H9 (cell line): ENCODE measurements at regions not wholly inside any gene's neighbourhood (a gene's known extent, or its start where the extent isn't known, plus 50 kb on each side); places are given as distances from the start of the nearest gene placed in this dataset.

Experiments
- DNase-seq: peaks from one replicate; pipeline ENCODE4 v3.0.0-alpha.2; 2017
- H2AFZ ChIP-seq: one replicate; pipeline ENCODE4 v1.6.1; 2013; ENCODE audit warnings: mild to moderate bottlenecking, low read length, control low read depth, moderate library complexity
- H2AK5ac ChIP-seq: 2 replicates; pipeline ENCODE4 v1.6.1; 2013; ENCODE audit warnings: low read length, control low read depth, mixed read lengths; ENCODE audit not compliant: insufficient read length
- H2BK120ac ChIP-seq: one replicate; pipeline ENCODE4 v1.6.1; 2013; ENCODE audit warnings: low read depth, mild to moderate bottlenecking, low read length, control low read depth, inconsistent platforms; ENCODE audit not compliant: poor library complexity, severe bottlenecking
- H2BK12ac ChIP-seq: 2 replicates; pipeline ENCODE4 v1.6.1; 2013; ENCODE audit warnings: low read length, control low read depth, mixed read lengths, low read depth; ENCODE audit not compliant: insufficient read length
- H2BK15ac ChIP-seq: 2 replicates; pipeline ENCODE4 v1.6.1; 2013; ENCODE audit warnings: low read depth, low read length, control low read depth
- H2BK20ac ChIP-seq: one replicate; pipeline ENCODE4 v1.6.1; 2013; ENCODE audit warnings: low read depth, mild to moderate bottlenecking, low read length, control low read depth, inconsistent platforms; ENCODE audit not compliant: poor library complexity, severe bottlenecking
- H2BK5ac ChIP-seq: 2 replicates; pipeline ENCODE4 v1.6.1; 2013; ENCODE audit warnings: low read length, control low read depth, mixed read lengths; ENCODE audit not compliant: insufficient read length
- H3K14ac ChIP-seq: 2 replicates; pipeline ENCODE4 v1.6.1; 2013; ENCODE audit warnings: low read length, control low read depth; ENCODE audit not compliant: insufficient read depth
- H3K18ac ChIP-seq: 2 replicates; pipeline ENCODE4 v1.6.1; 2013; ENCODE audit warnings: low read depth, mild to moderate bottlenecking, mixed read lengths, low read length, control low read depth; ENCODE audit not compliant: insufficient read length
- H3K23ac ChIP-seq: 2 replicates; pipeline ENCODE4 v1.6.1; 2013; ENCODE audit warnings: low read length, control low read depth, mixed read lengths, low read depth; ENCODE audit not compliant: insufficient read length
- H3K23me2 ChIP-seq: 2 replicates; pipeline ENCODE4 v1.6.1; 2013; ENCODE audit warnings: low read depth, mild to moderate bottlenecking, mixed read lengths, low read length, control low read depth; ENCODE audit not compliant: insufficient read length, poor library complexity, severe bottlenecking
- H3K27ac ChIP-seq: 2 replicates; pipeline ENCODE4 v1.5.1; 2013; ENCODE audit warnings: low read length, control low read depth, mixed read lengths, low read depth; ENCODE audit not compliant: insufficient read length
- H3K27me3 ChIP-seq: 2 replicates; pipeline ENCODE4 v1.6.1; 2013; ENCODE audit warnings: low read length, control low read depth, inconsistent platforms; ENCODE audit not compliant: insufficient read depth
- H3K4ac ChIP-seq: 2 replicates; pipeline ENCODE4 v1.6.1; 2013; ENCODE audit warnings: low read depth, mild to moderate bottlenecking, control low read depth, inconsistent platforms, low read length, moderate library complexity
- H3K4me1 ChIP-seq: 2 replicates; pipeline ENCODE4 v1.6.1; 2013; ENCODE audit warnings: low read length, control low read depth, inconsistent platforms; ENCODE audit not compliant: insufficient read depth
- H3K4me2 ChIP-seq: 2 replicates; pipeline ENCODE4 v1.6.1; 2013; ENCODE audit warnings: low read length, control low read depth, mixed read lengths; ENCODE audit not compliant: insufficient read length, insufficient read depth
- H3K56ac ChIP-seq: 2 replicates; pipeline ENCODE4 v1.6.1; 2013; ENCODE audit warnings: low read depth, mild to moderate bottlenecking, mixed read lengths, low read length, control low read depth; ENCODE audit not compliant: insufficient read length
- H3K79me1 ChIP-seq: 2 replicates; pipeline ENCODE4 v1.6.1; 2013; ENCODE audit warnings: low read depth, mild to moderate bottlenecking, moderate library complexity, low read length, control low read depth, inconsistent platforms; ENCODE audit not compliant: insufficient read depth, poor library complexity, severe bottlenecking
- H3K79me2 ChIP-seq: 2 replicates; pipeline ENCODE4 v1.6.1; 2013; ENCODE audit warnings: low read length, control low read depth, inconsistent platforms; ENCODE audit not compliant: insufficient read depth
- H3K9ac ChIP-seq: 2 replicates; pipeline ENCODE4 v1.6.1; 2013; ENCODE audit warnings: low read length, control low read depth, mixed read lengths; ENCODE audit not compliant: insufficient read length; ENCODE audit errors: extremely low read depth
- H3K9me3 ChIP-seq: one replicate; pipeline ENCODE4 v1.6.1; 2013; ENCODE audit warnings: low read depth, low read length, inconsistent platforms; ENCODE audit not compliant: control insufficient read depth
- H3T11ph ChIP-seq: one replicate; pipeline ENCODE4 v1.6.1; 2013; ENCODE audit warnings: mild to moderate bottlenecking, low read length, control low read depth, inconsistent platforms
- H4K20me1 ChIP-seq: one replicate; pipeline ENCODE4 v1.6.1; 2013; ENCODE audit not compliant: control insufficient read depth, insufficient read length, insufficient read depth
- H4K5ac ChIP-seq: 2 replicates; pipeline ENCODE4 v1.6.1; 2013; ENCODE audit warnings: low read depth, mild to moderate bottlenecking, mixed read lengths, low read length, control low read depth; ENCODE audit not compliant: insufficient read length
- H4K8ac ChIP-seq: replicated peaks from 2 replicates; pipeline ENCODE4 v1.6.1; 2013; ENCODE audit warnings: low read length, control low read depth, mixed read lengths, low read depth; ENCODE audit not compliant: insufficient read length
- H4K91ac ChIP-seq: 2 replicates; pipeline ENCODE4 v1.6.1; 2013; ENCODE audit warnings: low read depth, mild to moderate bottlenecking, moderate library complexity, mixed read lengths, low read length, control low read depth; ENCODE audit not compliant: insufficient read length
- H3K27ac Mint-ChIP-seq, 3 experiments: 2 replicates in 2 of 3; 3 replicates in 1 of 3; pipeline ENCODE4 v1.8.0; 2020 to 2021; ENCODE audit warnings: mixed read lengths in 3 of 3, mild to moderate bottlenecking in 1 of 3, moderate library complexity in 1 of 3
- H3K27me3 Mint-ChIP-seq: 2 replicates; pipeline ENCODE4 v1.8.0; 2021; ENCODE audit warnings: low read depth, mild to moderate bottlenecking, moderate library complexity, mixed read lengths
- H3K36me3 Mint-ChIP-seq, 3 experiments: 2 replicates in 2 of 3; 3 replicates in 1 of 3; pipeline ENCODE4 v1.8.0; 2020 to 2021; ENCODE audit warnings: low read depth in 3 of 3, mixed read lengths in 3 of 3; ENCODE audit not compliant: insufficient read depth in 1 of 3
- H3K4me1 Mint-ChIP-seq, 2 experiments: 2 replicates each; pipeline ENCODE4 v1.8.0; 2020; ENCODE audit warnings: mixed read lengths in 2 of 2
- H3K4me3 Mint-ChIP-seq, 2 experiments: 2 replicates in 1 of 2; 3 replicates in 1 of 2; pipeline ENCODE4 v1.8.0; 2020 to 2021; ENCODE audit warnings: mild to moderate bottlenecking in 2 of 2, mixed read lengths in 2 of 2, moderate library complexity in 1 of 2
- H3K9me3 Mint-ChIP-seq, 2 experiments: 2 replicates in 1 of 2; 3 replicates in 1 of 2; pipeline ENCODE4 v1.8.0; 2020; ENCODE audit warnings: mild to moderate bottlenecking in 2 of 2, mixed read lengths in 2 of 2, moderate library complexity in 1 of 2
- WGBS: extraction: QIAGEN DNeasy Blood & Tissue Kit; methylation state at CpG from one replicate; pipeline ENCODE4 v1.1.7; 2013; ENCODE audit warnings: missing lambda C conversion rate, low lambda C conversion rate, mixed read lengths; ENCODE audit not compliant: insufficient read length; ENCODE audit errors: extremely low coverage; 5-methylcytosine and 5-hydroxymethylcytosine counted together
- TF ChIP-seq, protein P1 (sequence below): fragments of 200-600 bp; sonication (generic); conservative IDR thresholded peaks from 3 replicates; pipeline ENCODE4 v1.8.0; 2021; ENCODE audit warnings: antibody characterized with exemption, mild to moderate bottlenecking

DNA sequence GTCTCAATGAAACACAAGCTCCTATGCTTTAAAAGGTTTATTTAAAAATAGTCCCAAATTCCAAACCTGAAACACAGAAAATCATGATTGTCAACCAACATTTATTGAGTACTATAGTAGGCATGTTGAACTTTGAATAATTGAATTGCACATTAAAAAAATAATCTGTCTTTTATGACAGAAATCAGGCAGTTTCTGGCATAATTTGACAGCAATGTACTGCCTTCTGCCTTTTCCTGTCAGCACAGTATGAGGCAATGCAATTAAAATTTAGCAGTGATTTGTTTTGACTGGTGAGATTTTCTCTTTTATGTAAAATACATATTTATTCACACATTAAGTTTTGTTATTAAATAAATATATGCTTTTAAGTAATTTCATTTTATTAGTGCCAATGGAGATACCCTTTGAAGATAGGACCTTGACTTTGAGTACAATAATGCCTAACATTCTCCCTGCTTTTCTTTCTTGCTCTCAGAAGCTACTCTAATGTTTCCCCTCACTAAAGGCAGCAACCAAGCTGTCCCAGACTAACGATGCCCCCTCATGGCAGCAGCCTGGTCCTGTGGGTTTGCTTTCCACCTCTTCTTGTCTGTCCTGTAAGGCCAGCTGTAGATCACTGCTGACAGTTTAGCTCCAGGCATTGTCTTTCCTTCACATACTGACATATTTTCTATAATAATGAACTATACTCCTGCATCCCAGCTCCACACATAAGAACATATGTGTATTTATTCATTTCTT lies 346.7 kb downstream of the IL20RB start:
- no peak overlapping the region for H2BK15ac ChIP-seq
- no peak overlapping the region for H2BK5ac ChIP-seq
- H3K18ac ChIP-seq: no peak overlapping the region
- no peak overlapping the region for H4K5ac ChIP-seq
- H2AFZ ChIP-seq: no peak overlapping the region
- H3K4me1 Mint-ChIP-seq: no peaks in the 10 kb centered on the region
- no CpG with 5 or more reads among the region's 1 CpG for WGBS
- no peaks in the 10 kb centered on the region for H3K23me2 ChIP-seq
- no peak overlapping the region for H4K91ac ChIP-seq
- H3T11ph ChIP-seq: no peak overlapping the region
- H3K9me3 ChIP-seq: no peaks in the 10 kb centered on the region
- H3K27me3 ChIP-seq: no peaks in the 10 kb centered on the region
- no peak overlapping the region; a peak in 1 of 7 replicates for H3K27ac Mint-ChIP-seq
- H3K27me3 Mint-ChIP-seq: no peaks in the 10 kb centered on the region
- H3K14ac ChIP-seq: no peak overlapping the region
- H3K4me1 ChIP-seq: no peaks in the 10 kb centered on the region
- no peaks in the 10 kb centered on the region for H3K79me2 ChIP-seq
- H3K4me3 Mint-ChIP-seq: no peak overlapping the region
- H2BK20ac ChIP-seq: no peak overlapping the region
- H3K23ac ChIP-seq: no peak overlapping the region
- H4K8ac ChIP-seq: no peak overlapping the region
- H2BK120ac ChIP-seq: no peak overlapping the region
- H4K20me1 ChIP-seq: no peaks in the 10 kb centered on the region
- peak; percentile 41 for DNase-seq
- no peak overlapping the region for H3K4me2 ChIP-seq
- no peak overlapping the region for H2AK5ac ChIP-seq
- H3K27ac ChIP-seq: no peak overlapping the region
- H3K9ac ChIP-seq: no peak overlapping the region
- no peaks in the 10 kb centered on the region for H3K79me1 ChIP-seq
- H3K9me3 Mint-ChIP-seq: peaks cover 2 to 6% of the 10 kb centered on the region in 2 experiments; a peak in 3 of 5 replicates
- no peak overlapping the region for H3K56ac ChIP-seq
- H3K4ac ChIP-seq: no peak overlapping the region
- H2BK12ac ChIP-seq: no peak overlapping the region
- TF ChIP-seq, protein P1, sequence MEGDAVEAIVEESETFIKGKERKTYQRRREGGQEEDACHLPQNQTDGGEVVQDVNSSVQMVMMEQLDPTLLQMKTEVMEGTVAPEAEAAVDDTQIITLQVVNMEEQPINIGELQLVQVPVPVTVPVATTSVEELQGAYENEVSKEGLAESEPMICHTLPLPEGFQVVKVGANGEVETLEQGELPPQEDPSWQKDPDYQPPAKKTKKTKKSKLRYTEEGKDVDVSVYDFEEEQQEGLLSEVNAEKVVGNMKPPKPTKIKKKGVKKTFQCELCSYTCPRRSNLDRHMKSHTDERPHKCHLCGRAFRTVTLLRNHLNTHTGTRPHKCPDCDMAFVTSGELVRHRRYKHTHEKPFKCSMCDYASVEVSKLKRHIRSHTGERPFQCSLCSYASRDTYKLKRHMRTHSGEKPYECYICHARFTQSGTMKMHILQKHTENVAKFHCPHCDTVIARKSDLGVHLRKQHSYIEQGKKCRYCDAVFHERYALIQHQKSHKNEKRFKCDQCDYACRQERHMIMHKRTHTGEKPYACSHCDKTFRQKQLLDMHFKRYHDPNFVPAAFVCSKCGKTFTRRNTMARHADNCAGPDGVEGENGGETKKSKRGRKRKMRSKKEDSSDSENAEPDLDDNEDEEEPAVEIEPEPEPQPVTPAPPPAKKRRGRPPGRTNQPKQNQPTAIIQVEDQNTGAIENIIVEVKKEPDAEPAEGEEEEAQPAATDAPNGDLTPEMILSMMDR: peak; percentile 63
- no peaks in the 10 kb centered on the region; a peak in 1 of 7 replicates for H3K36me3 Mint-ChIP-seq
